B cell (primary cell): ENCODE measurements at regions not wholly inside any gene's neighbourhood (a gene's known extent, or its start where the extent isn't known, plus 50 kb on each side); places are given as distances from the start of the nearest gene placed in this dataset.

Source experiments
- ATAC-seq: fragments of 200-7000 bp; cut with Tn5 transposase; one replicate; pipeline ENCODE4 v1.10.0; 2021; ENCODE audit warnings: low read depth, mild to moderate bottlenecking, moderate number of reproducible peaks, moderate library complexity
- CTCF ChIA-PET: fragments of 350-600 bp; sonication (Branson Sonifier 250); formaldehyde crosslinking; loops from one replicate; lab custom pipeline; 2021; ENCODE audit warnings: antibody characterized with exemption, inconsistent platforms; lab: Charles Lee
- POLR2A ChIA-PET: fragments of 350-600 bp; sonication (Branson Sonifier 250); formaldehyde crosslinking; loops from one replicate; lab custom pipeline; 2021; ENCODE audit warnings: antibody characterized with exemption; lab: Charles Lee
- DNase-seq: peaks from one replicate; pipeline ENCODE4 v3.0.0; 2013
- H2AFZ ChIP-seq: 2 replicates; pipeline ENCODE4 v1.6.1; 2012; ENCODE audit warnings: mild to moderate bottlenecking, low read depth, low read length; ENCODE audit not compliant: insufficient read depth, poor library complexity, severe bottlenecking
- H3K27ac ChIP-seq, 2 donors: 1 replicate in 1 of 2; 2 replicates in 1 of 2; pipeline ENCODE4 v1.5.1; 2012 to 2013; ENCODE audit warnings: low read length in 2 of 2, mild to moderate bottlenecking in 2 of 2, moderate library complexity in 1 of 2
- H3K27me3 ChIP-seq, 4 experiments: fragments of 200-600 bp in 1 of 4; sonication (generic) in 1 of 4; replicated peaks in 1 of 4; 1 replicate in 2 of 4; 2 replicates in 2 of 4; pipeline versions ENCODE4 v1.6.1 to v1.7.0; 2013 to 2016; ENCODE audit warnings: low read length in 3 of 4, mild to moderate bottlenecking in 2 of 4, mixed read lengths in 1 of 4, moderate library complexity in 1 of 4; ENCODE audit not compliant: insufficient read depth in 4 of 4, control insufficient read depth in 3 of 4; ENCODE audit errors: control extremely low read depth in 1 of 4
- H3K36me3 ChIP-seq, 2 experiments: replicated peaks in 1 of 2; 1 replicate in 1 of 2; 2 replicates in 1 of 2; pipeline versions ENCODE4 v1.6.1 to v1.7.1; 2013; ENCODE audit warnings: low read length in 1 of 2; ENCODE audit not compliant: insufficient read depth in 2 of 2, control insufficient read depth in 1 of 2; ENCODE audit errors: control extremely low read depth in 1 of 2, extremely low read depth in 1 of 2
- H3K4me1 ChIP-seq, 2 donors: fragments of 200-600 bp in 1 of 2; sonication (generic) in 1 of 2; 1 replicate in 1 of 2; 2 replicates in 1 of 2; pipeline versions ENCODE4 v1.5.1 to v1.6.1; 2013 to 2017; ENCODE audit warnings: low read length in 2 of 2; ENCODE audit not compliant: control insufficient read depth in 2 of 2, insufficient read depth in 2 of 2
- H3K4me2 ChIP-seq: replicated peaks from 2 replicates; pipeline ENCODE3; 2012; ENCODE audit warnings: mild to moderate bottlenecking, low read depth, low read length; ENCODE audit not compliant: poor library complexity, severe bottlenecking
- H3K4me3 ChIP-seq, 5 experiments: fragments of 200-600 bp in 1 of 5; sonication (generic) in 1 of 5; 1 replicate in 3 of 5; 2 replicates in 2 of 5; pipeline versions ENCODE4 v1.5.1 to v1.7.0; 2011 to 2016; ENCODE audit warnings: low read length in 4 of 5, mild to moderate bottlenecking in 4 of 5, low read depth in 2 of 5, control low read depth in 1 of 5, moderate library complexity in 1 of 5; ENCODE audit not compliant: insufficient read depth in 1 of 5; ENCODE audit errors: control extremely low read depth in 1 of 5, extremely low read depth in 1 of 5
- H3K79me2 ChIP-seq: fragments of 200-600 bp; sonication (generic); one replicate; pipeline ENCODE4 v1.6.0; 2016; ENCODE audit warnings: low read length; ENCODE audit not compliant: control insufficient read depth, insufficient read depth
- H3K9ac ChIP-seq: fragments of 200-600 bp; sonication (generic); 2 replicates; pipeline ENCODE4 v1.6.1; 2017; ENCODE audit warnings: mild to moderate bottlenecking, low read length, moderate library complexity
- H3K9me3 ChIP-seq, 3 donors: one replicate each; pipeline versions ENCODE4 v1.6.1 to v1.7.1; 2013; ENCODE audit warnings: low read length in 2 of 3; ENCODE audit not compliant: control insufficient read depth in 2 of 3, insufficient read depth in 1 of 3; ENCODE audit errors: control extremely low read depth in 1 of 3
- H4K20me1 ChIP-seq: 2 replicates; pipeline ENCODE4 v1.6.0; 2012; ENCODE audit warnings: mild to moderate bottlenecking, low read length; ENCODE audit not compliant: insufficient read depth, control insufficient read depth, poor library complexity, severe bottlenecking
- H3K27ac Mint-ChIP-seq: one replicate; pipeline ENCODE4 v1.8.0; 2021; ENCODE audit warnings: mixed read lengths
- H3K27me3 Mint-ChIP-seq: one replicate; pipeline ENCODE4 v1.8.0; 2021; ENCODE audit warnings: mixed read lengths
- H3K4me1 Mint-ChIP-seq: one replicate; pipeline ENCODE4 v1.8.0; 2021; ENCODE audit warnings: mixed read lengths
- H3K4me3 Mint-ChIP-seq: one replicate; pipeline ENCODE4 v1.8.0; 2021; ENCODE audit warnings: mixed read lengths
- H3K9me3 Mint-ChIP-seq: one replicate; pipeline ENCODE4 v1.8.0; 2022; ENCODE audit warnings: mixed read lengths; ENCODE audit not compliant: insufficient read depth
- EZH2 ChIP-seq: IDR thresholded peaks from 2 replicates; pipeline ENCODE4 v1.6.1; 2012; ENCODE audit warnings: borderline replicate concordance, low read depth, mild to moderate bottlenecking, moderate library complexity, low read length; ENCODE audit not compliant: insufficient read depth, poor library complexity, severe bottlenecking
- WGBS: methylation state at CpG from one replicate; pipeline ENCODE4 v1.1.5; 2013; ENCODE audit warnings: missing lambda C conversion rate; ENCODE audit not compliant: insufficient coverage; 5-methylcytosine and 5-hydroxymethylcytosine counted together
- intact Hi-C: fragments of 100-400 bp; cut with micrococcal nuclease; formaldehyde crosslinking; loops from one replicate; pipeline ENCODE4 v1.10.0; 2022
- TF ChIP-seq, protein P1 (sequence below): fragments of 200-600 bp; IDR thresholded peaks from one replicate; pipeline ENCODE4 v1.8.0; 2022; ENCODE audit warnings: antibody characterized with exemption, mild to moderate bottlenecking

GRCh38 chr18:68219274-68219673 lies 495.6 kb downstream of the TMX3 start:
- H3K9me3 Mint-ChIP-seq = no peaks in the 10 kb centered on the region
- no peak overlapping the region for H3K4me3 ChIP-seq
- H4K20me1 ChIP-seq = no peaks in the 10 kb centered on the region
- no peaks in the 10 kb centered on the region for H3K27me3 Mint-ChIP-seq
- H3K4me2 ChIP-seq = no peak overlapping the region
- H3K4me1 ChIP-seq = no peaks in the 10 kb centered on the region
- intact Hi-C loops = no loop called here
- H3K79me2 ChIP-seq = no peaks in the 10 kb centered on the region
- H2AFZ ChIP-seq = no peak overlapping the region
- no peak for DNase-seq
- no peak for TF ChIP-seq EZH2
- TF ChIP-seq, protein P1, sequence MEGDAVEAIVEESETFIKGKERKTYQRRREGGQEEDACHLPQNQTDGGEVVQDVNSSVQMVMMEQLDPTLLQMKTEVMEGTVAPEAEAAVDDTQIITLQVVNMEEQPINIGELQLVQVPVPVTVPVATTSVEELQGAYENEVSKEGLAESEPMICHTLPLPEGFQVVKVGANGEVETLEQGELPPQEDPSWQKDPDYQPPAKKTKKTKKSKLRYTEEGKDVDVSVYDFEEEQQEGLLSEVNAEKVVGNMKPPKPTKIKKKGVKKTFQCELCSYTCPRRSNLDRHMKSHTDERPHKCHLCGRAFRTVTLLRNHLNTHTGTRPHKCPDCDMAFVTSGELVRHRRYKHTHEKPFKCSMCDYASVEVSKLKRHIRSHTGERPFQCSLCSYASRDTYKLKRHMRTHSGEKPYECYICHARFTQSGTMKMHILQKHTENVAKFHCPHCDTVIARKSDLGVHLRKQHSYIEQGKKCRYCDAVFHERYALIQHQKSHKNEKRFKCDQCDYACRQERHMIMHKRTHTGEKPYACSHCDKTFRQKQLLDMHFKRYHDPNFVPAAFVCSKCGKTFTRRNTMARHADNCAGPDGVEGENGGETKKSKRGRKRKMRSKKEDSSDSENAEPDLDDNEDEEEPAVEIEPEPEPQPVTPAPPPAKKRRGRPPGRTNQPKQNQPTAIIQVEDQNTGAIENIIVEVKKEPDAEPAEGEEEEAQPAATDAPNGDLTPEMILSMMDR = no peak
- H3K9ac ChIP-seq = no peak overlapping the region
- no peaks in the 10 kb centered on the region for H3K9me3 ChIP-seq
- no peaks in the 10 kb centered on the region for H3K36me3 ChIP-seq
- no CpG with 5 or more reads among the region's 2 CpGs for WGBS
- POLR2A ChIA-PET = no interaction called here
- no peak overlapping the region for H3K27ac ChIP-seq
- no peaks in the 10 kb centered on the region for H3K4me1 Mint-ChIP-seq
- CTCF ChIA-PET = no interaction called here
- no peak overlapping the region for H3K27ac Mint-ChIP-seq
- H3K4me3 Mint-ChIP-seq = no peak overlapping the region
- H3K27me3 ChIP-seq = no peaks in the 10 kb centered on the region
- no peak for ATAC-seq

- H2AFZ ChIP-seq = no peak overlapping the region
- no peak overlapping the region for H3K27ac ChIP-seq
- no peaks in the 10 kb centered on the region for H4K20me1 ChIP-seq
- TF ChIP-seq EZH2 = no peak
- TF ChIP-seq, protein P1 = no peak
- no peaks in the 10 kb centered on the region for H3K9me3 ChIP-seq
- H3K36me3 ChIP-seq = no peaks in the 10 kb centered on the region
- Mint-ChIP-seq H3K27ac (no peak overlapping the region), H3K4me1 (no peaks in the 10 kb centered on the region), H3K27me3 (no peaks in the 10 kb centered on the region), H3K4me3 (no peak overlapping the region), H3K9me3 (no peaks in the 10 kb centered on the region)
- no peaks in the 10 kb centered on the region for H3K4me1 ChIP-seq
- DNase-seq (no peak), ATAC-seq (no peak)
- WGBS = no CpG with 5 or more reads among the region's 4 CpGs
- CTCF ChIA-PET = no interaction called here
- no peak overlapping the region for H3K4me3 ChIP-seq
- POLR2A ChIA-PET = no interaction called here
- intact Hi-C loops = no loop called here
- no peak overlapping the region for H3K4me2 ChIP-seq
- H3K79me2 ChIP-seq = no peaks in the 10 kb centered on the region
- H3K9ac ChIP-seq = no peak overlapping the region
- no peaks in the 10 kb centered on the region for H3K27me3 ChIP-seq
Observed at GRCh38 chr18:68215931-68216330, 499.0 kb downstream of the TMX3 start.
